H9 (cell line): ENCODE measurements at regions not wholly inside any gene's neighbourhood (a gene's known extent, or its start where the extent isn't known, plus 50 kb on each side); places are given as distances from the start of the nearest gene placed in this dataset.

Experiments used
- DNase-seq: peaks from one replicate; pipeline ENCODE4 v3.0.0-alpha.2; 2017
- H2AFZ ChIP-seq: one replicate; pipeline ENCODE4 v1.6.1; 2013; ENCODE audit warnings: mild to moderate bottlenecking, low read length, control low read depth, moderate library complexity
- H2AK5ac ChIP-seq: 2 replicates; pipeline ENCODE4 v1.6.1; 2013; ENCODE audit warnings: low read length, control low read depth, mixed read lengths; ENCODE audit not compliant: insufficient read length
- H2BK120ac ChIP-seq: one replicate; pipeline ENCODE4 v1.6.1; 2013; ENCODE audit warnings: low read depth, mild to moderate bottlenecking, low read length, control low read depth, inconsistent platforms; ENCODE audit not compliant: poor library complexity, severe bottlenecking
- H2BK12ac ChIP-seq: 2 replicates; pipeline ENCODE4 v1.6.1; 2013; ENCODE audit warnings: low read length, control low read depth, mixed read lengths, low read depth; ENCODE audit not compliant: insufficient read length
- H2BK15ac ChIP-seq: 2 replicates; pipeline ENCODE4 v1.6.1; 2013; ENCODE audit warnings: low read depth, low read length, control low read depth
- H2BK20ac ChIP-seq: one replicate; pipeline ENCODE4 v1.6.1; 2013; ENCODE audit warnings: low read depth, mild to moderate bottlenecking, low read length, control low read depth, inconsistent platforms; ENCODE audit not compliant: poor library complexity, severe bottlenecking
- H2BK5ac ChIP-seq: 2 replicates; pipeline ENCODE4 v1.6.1; 2013; ENCODE audit warnings: low read length, control low read depth, mixed read lengths; ENCODE audit not compliant: insufficient read length
- H3K14ac ChIP-seq: 2 replicates; pipeline ENCODE4 v1.6.1; 2013; ENCODE audit warnings: low read length, control low read depth; ENCODE audit not compliant: insufficient read depth
- H3K18ac ChIP-seq: 2 replicates; pipeline ENCODE4 v1.6.1; 2013; ENCODE audit warnings: low read depth, mild to moderate bottlenecking, mixed read lengths, low read length, control low read depth; ENCODE audit not compliant: insufficient read length
- H3K23ac ChIP-seq: 2 replicates; pipeline ENCODE4 v1.6.1; 2013; ENCODE audit warnings: low read length, control low read depth, mixed read lengths, low read depth; ENCODE audit not compliant: insufficient read length
- H3K23me2 ChIP-seq: 2 replicates; pipeline ENCODE4 v1.6.1; 2013; ENCODE audit warnings: low read depth, mild to moderate bottlenecking, mixed read lengths, low read length, control low read depth; ENCODE audit not compliant: insufficient read length, poor library complexity, severe bottlenecking
- H3K27ac ChIP-seq: 2 replicates; pipeline ENCODE4 v1.5.1; 2013; ENCODE audit warnings: low read length, control low read depth, mixed read lengths, low read depth; ENCODE audit not compliant: insufficient read length
- H3K27me3 ChIP-seq: 2 replicates; pipeline ENCODE4 v1.6.1; 2013; ENCODE audit warnings: low read length, control low read depth, inconsistent platforms; ENCODE audit not compliant: insufficient read depth
- H3K4ac ChIP-seq: 2 replicates; pipeline ENCODE4 v1.6.1; 2013; ENCODE audit warnings: low read depth, mild to moderate bottlenecking, control low read depth, inconsistent platforms, low read length, moderate library complexity
- H3K4me1 ChIP-seq: 2 replicates; pipeline ENCODE4 v1.6.1; 2013; ENCODE audit warnings: low read length, control low read depth, inconsistent platforms; ENCODE audit not compliant: insufficient read depth
- H3K4me2 ChIP-seq: 2 replicates; pipeline ENCODE4 v1.6.1; 2013; ENCODE audit warnings: low read length, control low read depth, mixed read lengths; ENCODE audit not compliant: insufficient read length, insufficient read depth
- H3K56ac ChIP-seq: 2 replicates; pipeline ENCODE4 v1.6.1; 2013; ENCODE audit warnings: low read depth, mild to moderate bottlenecking, mixed read lengths, low read length, control low read depth; ENCODE audit not compliant: insufficient read length
- H3K79me1 ChIP-seq: 2 replicates; pipeline ENCODE4 v1.6.1; 2013; ENCODE audit warnings: low read depth, mild to moderate bottlenecking, moderate library complexity, low read length, control low read depth, inconsistent platforms; ENCODE audit not compliant: insufficient read depth, poor library complexity, severe bottlenecking
- H3K79me2 ChIP-seq: 2 replicates; pipeline ENCODE4 v1.6.1; 2013; ENCODE audit warnings: low read length, control low read depth, inconsistent platforms; ENCODE audit not compliant: insufficient read depth
- H3K9ac ChIP-seq: 2 replicates; pipeline ENCODE4 v1.6.1; 2013; ENCODE audit warnings: low read length, control low read depth, mixed read lengths; ENCODE audit not compliant: insufficient read length; ENCODE audit errors: extremely low read depth
- H3K9me3 ChIP-seq: one replicate; pipeline ENCODE4 v1.6.1; 2013; ENCODE audit warnings: low read depth, low read length, inconsistent platforms; ENCODE audit not compliant: control insufficient read depth
- H3T11ph ChIP-seq: one replicate; pipeline ENCODE4 v1.6.1; 2013; ENCODE audit warnings: mild to moderate bottlenecking, low read length, control low read depth, inconsistent platforms
- H4K20me1 ChIP-seq: one replicate; pipeline ENCODE4 v1.6.1; 2013; ENCODE audit not compliant: control insufficient read depth, insufficient read length, insufficient read depth
- H4K5ac ChIP-seq: 2 replicates; pipeline ENCODE4 v1.6.1; 2013; ENCODE audit warnings: low read depth, mild to moderate bottlenecking, mixed read lengths, low read length, control low read depth; ENCODE audit not compliant: insufficient read length
- H4K8ac ChIP-seq: replicated peaks from 2 replicates; pipeline ENCODE4 v1.6.1; 2013; ENCODE audit warnings: low read length, control low read depth, mixed read lengths, low read depth; ENCODE audit not compliant: insufficient read length
- H4K91ac ChIP-seq: 2 replicates; pipeline ENCODE4 v1.6.1; 2013; ENCODE audit warnings: low read depth, mild to moderate bottlenecking, moderate library complexity, mixed read lengths, low read length, control low read depth; ENCODE audit not compliant: insufficient read length
- H3K27ac Mint-ChIP-seq, 3 experiments: 2 replicates in 2 of 3; 3 replicates in 1 of 3; pipeline ENCODE4 v1.8.0; 2020 to 2021; ENCODE audit warnings: mixed read lengths in 3 of 3, mild to moderate bottlenecking in 1 of 3, moderate library complexity in 1 of 3
- H3K27me3 Mint-ChIP-seq: 2 replicates; pipeline ENCODE4 v1.8.0; 2021; ENCODE audit warnings: low read depth, mild to moderate bottlenecking, moderate library complexity, mixed read lengths
- H3K36me3 Mint-ChIP-seq, 3 experiments: 2 replicates in 2 of 3; 3 replicates in 1 of 3; pipeline ENCODE4 v1.8.0; 2020 to 2021; ENCODE audit warnings: low read depth in 3 of 3, mixed read lengths in 3 of 3; ENCODE audit not compliant: insufficient read depth in 1 of 3
- H3K4me1 Mint-ChIP-seq, 2 experiments: 2 replicates each; pipeline ENCODE4 v1.8.0; 2020; ENCODE audit warnings: mixed read lengths in 2 of 2
- H3K4me3 Mint-ChIP-seq, 2 experiments: 2 replicates in 1 of 2; 3 replicates in 1 of 2; pipeline ENCODE4 v1.8.0; 2020 to 2021; ENCODE audit warnings: mild to moderate bottlenecking in 2 of 2, mixed read lengths in 2 of 2, moderate library complexity in 1 of 2
- H3K9me3 Mint-ChIP-seq, 2 experiments: 2 replicates in 1 of 2; 3 replicates in 1 of 2; pipeline ENCODE4 v1.8.0; 2020; ENCODE audit warnings: mild to moderate bottlenecking in 2 of 2, mixed read lengths in 2 of 2, moderate library complexity in 1 of 2
- WGBS: extraction: QIAGEN DNeasy Blood & Tissue Kit; methylation state at CpG from one replicate; pipeline ENCODE4 v1.1.7; 2013; ENCODE audit warnings: missing lambda C conversion rate, low lambda C conversion rate, mixed read lengths; ENCODE audit not compliant: insufficient read length; ENCODE audit errors: extremely low coverage; 5-methylcytosine and 5-hydroxymethylcytosine counted together
- TF ChIP-seq, protein P1 (sequence below): fragments of 200-600 bp; sonication (generic); conservative IDR thresholded peaks from 3 replicates; pipeline ENCODE4 v1.8.0; 2021; ENCODE audit warnings: antibody characterized with exemption, mild to moderate bottlenecking

DNA sequence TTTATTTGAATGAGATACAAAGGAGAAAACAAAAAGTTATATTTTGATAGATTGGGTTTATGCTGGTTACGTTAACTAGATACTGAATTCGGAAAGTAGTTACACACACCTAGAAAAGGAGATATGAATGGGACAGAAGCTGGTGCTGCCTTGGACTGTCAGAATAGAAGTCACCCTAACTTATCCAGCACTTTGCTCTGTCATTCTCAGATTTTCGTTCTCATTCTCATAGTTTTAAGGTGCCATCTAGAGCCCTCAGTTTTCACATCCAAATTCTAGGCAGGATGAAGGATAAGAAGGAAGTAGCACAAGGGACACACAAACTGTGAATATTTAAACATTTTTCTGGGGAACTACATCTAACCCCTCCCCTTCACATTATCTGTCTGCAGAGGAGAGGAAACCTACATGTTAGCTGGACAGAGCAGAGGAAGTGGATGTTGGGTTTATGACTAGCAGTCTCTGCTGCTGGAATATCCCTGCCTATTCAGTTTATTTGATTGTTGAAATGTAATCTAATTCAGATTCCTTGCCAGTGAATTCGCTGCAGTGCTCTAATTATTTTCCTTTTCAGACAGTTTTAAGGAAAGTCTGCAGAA lies 521.9 kb downstream of the FAT4 start:
- Histone ChIP-seq H3K4ac (no peak overlapping the region), H3K9me3 (no peaks in the 10 kb centered on the region), H3K18ac (no peak overlapping the region), H2AK5ac (no peak overlapping the region), H3T11ph (no peak overlapping the region), H3K9ac (no peak overlapping the region), H4K20me1 (no peaks in the 10 kb centered on the region), H3K56ac (no peak overlapping the region), H3K79me1 (no peaks in the 10 kb centered on the region), H2BK12ac (no peak overlapping the region), H2BK20ac (no peak overlapping the region), H3K27me3 (no peaks in the 10 kb centered on the region), H4K5ac (no peak overlapping the region), H4K8ac (no peak overlapping the region), H2BK120ac (no peak overlapping the region), H2AFZ (no peak overlapping the region), H3K14ac (no peak overlapping the region), H4K91ac (no peak overlapping the region), H2BK5ac (no peak overlapping the region), H3K4me1 (no peaks in the 10 kb centered on the region), H3K23me2 (no peaks in the 10 kb centered on the region), H3K79me2 (no peaks in the 10 kb centered on the region), H3K23ac (no peak overlapping the region), H3K27ac (no peak overlapping the region), H3K4me2 (no peak overlapping the region), H2BK15ac (no peak overlapping the region)
- Mint-ChIP-seq H3K27me3 (no peaks in the 10 kb centered on the region), H3K4me3 (no peak overlapping the region), H3K27ac (no peak overlapping the region), H3K4me1 (no peaks in the 10 kb centered on the region), H3K9me3 (no peaks in the 10 kb centered on the region; a peak in 1 of 5 replicates), H3K36me3 (no peaks in the 10 kb centered on the region)
- no CpG with 5 or more reads among the region's 4 CpGs for WGBS
- DNase-seq: no peak
- TF ChIP-seq, protein P1, sequence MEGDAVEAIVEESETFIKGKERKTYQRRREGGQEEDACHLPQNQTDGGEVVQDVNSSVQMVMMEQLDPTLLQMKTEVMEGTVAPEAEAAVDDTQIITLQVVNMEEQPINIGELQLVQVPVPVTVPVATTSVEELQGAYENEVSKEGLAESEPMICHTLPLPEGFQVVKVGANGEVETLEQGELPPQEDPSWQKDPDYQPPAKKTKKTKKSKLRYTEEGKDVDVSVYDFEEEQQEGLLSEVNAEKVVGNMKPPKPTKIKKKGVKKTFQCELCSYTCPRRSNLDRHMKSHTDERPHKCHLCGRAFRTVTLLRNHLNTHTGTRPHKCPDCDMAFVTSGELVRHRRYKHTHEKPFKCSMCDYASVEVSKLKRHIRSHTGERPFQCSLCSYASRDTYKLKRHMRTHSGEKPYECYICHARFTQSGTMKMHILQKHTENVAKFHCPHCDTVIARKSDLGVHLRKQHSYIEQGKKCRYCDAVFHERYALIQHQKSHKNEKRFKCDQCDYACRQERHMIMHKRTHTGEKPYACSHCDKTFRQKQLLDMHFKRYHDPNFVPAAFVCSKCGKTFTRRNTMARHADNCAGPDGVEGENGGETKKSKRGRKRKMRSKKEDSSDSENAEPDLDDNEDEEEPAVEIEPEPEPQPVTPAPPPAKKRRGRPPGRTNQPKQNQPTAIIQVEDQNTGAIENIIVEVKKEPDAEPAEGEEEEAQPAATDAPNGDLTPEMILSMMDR: no peak
